ENCODE measurements at regions not wholly inside any gene's neighbourhood (a gene's known extent, or its start where the extent isn't known, plus 50 kb on each side); places are given as distances from the start of the nearest gene placed in this dataset.

- no peak for DNase-seq
- no peak overlapping the region for H3K27ac ChIP-seq
- no peak overlapping the region for H3K4me3 ChIP-seq
- 57 to 78% (median 76%) methylated on average over 1 of the region's 1 CpG for WGBS, 5 donors
- intact Hi-C loops (cut with DNase I; ENCODE audit: low total_unique reads): no loop called here
- H3K36me3 ChIP-seq: no peaks in the 10 kb centered on the region
- no peaks in the 10 kb centered on the region for H3K4me1 ChIP-seq
- H3K9me3 ChIP-seq: no peaks in the 10 kb centered on the region
- H3K27me3 ChIP-seq: peaks cover 0 to 40% (median 9%) of the 10 kb centered on the region in 3 donors
- TF ChIP-seq POLR2A (IDR thresholded peaks at IDR 0.05): no peak
- TF ChIP-seq EP300 (IDR thresholded peaks at IDR 0.05): no peak
- TF ChIP-seq CTCF (IDR thresholded peaks at IDR 0.05): no peak
- TF ChIP-seq POLR2AphosphoS5 (IDR thresholded peaks at IDR 0.05): no peak
Measured at GRCh38 chr1:37176269-37176668, 142.0 kb upstream of the GRIK3 start.

GRCh38 chr1:37177230-37177864, 143.0 kb upstream of the GRIK3 start:
- TF ChIP-seq POLR2AphosphoS5 (IDR thresholded peaks at IDR 0.05): no peak
- no peak for TF ChIP-seq POLR2A (IDR thresholded peaks at IDR 0.05)
- TF ChIP-seq EP300 (IDR thresholded peaks at IDR 0.05): no peak
- TF ChIP-seq CTCF (IDR thresholded peaks at IDR 0.05): no peak
- peak in 1 of 2 donors; percentile 37 for DNase-seq
- intact Hi-C loops (cut with DNase I; ENCODE audit: low total_unique reads): no loop called here
- WGBS, 5 donors: 66 to 71% (median 69%) methylated on average over 10 of the region's 10 CpGs
- Histone ChIP-seq H3K9me3 (peaks cover 0 to 10% (median 4%) of the 10 kb centered on the region in 4 donors), H3K36me3 (no peaks in the 10 kb centered on the region), H3K4me3 (no peak overlapping the region), H3K27me3 (peaks cover 0 to 50% (median 0%) of the 10 kb centered on the region in 3 donors), H3K27ac (no peak overlapping the region), H3K4me1 (no peaks in the 10 kb centered on the region)

GRCh38 chr1:37181425-37181824, 147.1 kb upstream of the GRIK3 start:
- no peaks in the 10 kb centered on the region for H3K36me3 ChIP-seq
- no peak overlapping the region for H3K27ac ChIP-seq
- no peak overlapping the region for H3K4me3 ChIP-seq
- no peak for TF ChIP-seq CTCF (IDR thresholded peaks at IDR 0.05)
- no peak for TF ChIP-seq POLR2AphosphoS5 (IDR thresholded peaks at IDR 0.05)
- no peak for TF ChIP-seq EP300 (IDR thresholded peaks at IDR 0.05)
- TF ChIP-seq POLR2A (IDR thresholded peaks at IDR 0.05): no peak
- intact Hi-C loops (cut with DNase I; ENCODE audit: low total_unique reads): no loop called here
- H3K4me1 ChIP-seq: no peaks in the 10 kb centered on the region
- H3K27me3 ChIP-seq: peaks cover 0 to 31% (median 0%) of the 10 kb centered on the region in 3 donors
- no peak for DNase-seq
- WGBS, 5 donors: 39 to 48% (median 46%) methylated on average over 5 of the region's 5 CpGs
- H3K9me3 ChIP-seq: peaks cover 0 to 14% (median 6%) of the 10 kb centered on the region in 4 donors

GRCh38 chr1:37184789-37185188, 150.5 kb upstream of the GRIK3 start:
- Histone ChIP-seq H3K4me1 (no peaks in the 10 kb centered on the region), H3K36me3 (no peaks in the 10 kb centered on the region), H3K4me3 (no peak overlapping the region), H3K27me3 (peaks cover 0 to 23% (median 0%) of the 10 kb centered on the region in 3 donors), H3K9me3 (peaks cover 0 to 14% (median 6%) of the 10 kb centered on the region in 4 donors), H3K27ac (no peak overlapping the region)
- intact Hi-C loops (cut with DNase I; ENCODE audit: low total_unique reads): no loop called here
- DNase-seq: no peak
- TF ChIP-seq EP300 (IDR thresholded peaks at IDR 0.05): no peak
- no peak for TF ChIP-seq POLR2AphosphoS5 (IDR thresholded peaks at IDR 0.05)
- TF ChIP-seq POLR2A (IDR thresholded peaks at IDR 0.05): no peak
- TF ChIP-seq CTCF (IDR thresholded peaks at IDR 0.05): no peak
- 48 to 66% (median 58%) methylated on average over 1 of the region's 1 CpG for WGBS, 5 donors
